ENCODE measurements at regions not wholly inside any gene's neighbourhood (a gene's known extent, or its start where the extent isn't known, plus 50 kb on each side); places are given as distances from the start of the nearest gene placed in this dataset.

DNA sequence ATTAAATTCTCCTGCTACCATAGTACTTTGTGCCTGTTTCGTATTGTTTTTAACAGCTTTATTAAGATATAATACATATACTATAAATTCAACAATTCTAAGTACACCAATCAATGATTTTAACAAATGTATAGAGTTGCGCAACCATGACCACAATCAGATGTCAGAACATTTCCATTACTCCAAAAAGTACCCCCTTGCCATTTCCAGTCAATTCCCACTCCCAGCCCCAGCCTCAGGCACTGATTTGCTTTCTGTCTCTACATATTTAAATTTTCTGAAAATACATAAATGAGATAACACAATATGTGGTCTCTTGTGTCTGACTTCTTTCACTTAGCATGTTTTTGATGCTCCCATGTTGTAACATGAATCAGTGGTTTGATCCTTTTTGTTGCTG, 193.9 kb downstream of the FIGN start:
- Histone ChIP-seq H3K36me3 (ENCODE audit: control insufficient read depth in 1 of 2, insufficient read depth in 2 of 2, low read length in 2 of 2) (no peaks in the 10 kb centered on the region), H3K9ac (ENCODE audit: low read depth in 1 of 2, low read length in 2 of 2) (no peak overlapping the region)

DNA sequence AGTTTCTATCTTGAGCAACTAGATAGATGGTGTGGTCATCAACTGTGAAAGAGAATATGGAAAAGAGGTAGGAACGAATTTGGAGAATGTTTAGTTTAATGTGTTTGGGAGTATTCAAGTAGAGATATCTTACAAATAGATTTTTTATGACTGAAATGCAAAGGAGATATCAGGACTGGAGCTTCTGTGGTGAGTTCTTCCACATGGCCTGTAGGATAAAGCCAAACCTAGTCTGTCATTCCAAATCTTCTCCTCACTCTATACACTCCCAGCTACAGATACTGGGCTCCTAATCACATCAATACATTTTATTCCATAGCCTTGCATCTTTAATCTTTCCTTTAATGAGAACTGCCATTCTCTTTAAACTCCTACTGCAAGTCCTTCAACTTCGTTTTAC, 194.3 kb downstream of the FIGN start:
- Histone ChIP-seq H3K36me3 (ENCODE audit: control insufficient read depth in 1 of 2, insufficient read depth in 2 of 2, low read length in 2 of 2) (no peaks in the 10 kb centered on the region), H3K4me3 (ENCODE audit: low read depth in 1 of 2, low read length in 2 of 2) (no peak overlapping the region), H3K27ac (ENCODE audit: low read depth, low read length) (no peak overlapping the region), H3K9ac (ENCODE audit: low read depth in 1 of 2, low read length in 2 of 2) (no peak overlapping the region), H3K4me1 (ENCODE audit: control insufficient read depth in 1 of 2, insufficient read depth in 2 of 2, low read length in 2 of 2) (no peaks in the 10 kb centered on the region), H3K27me3 (ENCODE audit: control insufficient read depth in 1 of 2, insufficient read depth in 2 of 2, low read length in 2 of 2) (no peaks in the 10 kb centered on the region), H3K9me3 (ENCODE audit: control insufficient read depth in 1 of 2, low read length in 2 of 2) (no peaks in the 10 kb centered on the region)

More for the DNA sequence above, 193.9 kb downstream of the FIGN start:
- Histone ChIP-seq H3K27me3 (ENCODE audit: control insufficient read depth in 1 of 2, insufficient read depth in 2 of 2, low read length in 2 of 2) (no peaks in the 10 kb centered on the region), H3K4me1 (ENCODE audit: control insufficient read depth in 1 of 2, insufficient read depth in 2 of 2, low read length in 2 of 2) (no peaks in the 10 kb centered on the region), H3K9me3 (ENCODE audit: control insufficient read depth in 1 of 2, low read length in 2 of 2) (no peaks in the 10 kb centered on the region), H3K4me3 (ENCODE audit: low read depth in 1 of 2, low read length in 2 of 2) (no peak overlapping the region), H3K27ac (ENCODE audit: low read depth, low read length) (no peak overlapping the region)

DNA sequence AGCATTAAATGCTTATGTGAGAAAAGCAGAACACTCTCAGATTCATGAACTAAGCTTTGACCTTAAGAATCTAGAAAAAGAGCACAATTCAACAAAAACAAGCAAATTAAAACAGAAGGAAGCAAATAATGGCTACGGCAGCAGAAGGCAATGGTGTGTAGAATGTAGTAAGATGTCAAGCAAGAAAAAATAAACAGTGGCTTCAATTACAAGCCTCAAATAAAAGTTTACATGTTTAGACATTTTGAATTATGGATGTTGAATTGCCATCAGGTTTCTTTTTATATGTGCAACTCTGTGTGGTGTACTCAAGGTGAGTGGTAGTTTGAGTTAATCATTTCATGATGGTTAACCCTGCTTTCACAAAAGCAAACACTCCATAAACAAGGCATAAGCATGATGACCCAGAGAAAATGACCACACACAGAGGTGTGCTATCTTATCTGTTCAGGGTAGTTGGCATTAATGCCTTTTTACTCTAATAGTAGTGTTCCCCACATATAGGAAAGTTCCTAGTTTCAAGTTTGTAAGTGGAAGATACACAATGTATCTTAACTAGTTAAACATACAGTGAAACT, 207.1 kb downstream of the FIGN start:
- no peaks in the 10 kb centered on the region for H3K36me3 ChIP-seq (ENCODE audit: control insufficient read depth in 1 of 2, insufficient read depth in 2 of 2, low read length in 2 of 2)
- peaks cover 0 to 4% of the 10 kb centered on the region in 2 donors for H3K9me3 ChIP-seq (ENCODE audit: control insufficient read depth in 1 of 2, low read length in 2 of 2)
- no peak overlapping the region for H3K9ac ChIP-seq (ENCODE audit: low read depth in 1 of 2, low read length in 2 of 2)
- H3K4me3 ChIP-seq (ENCODE audit: low read depth in 1 of 2, low read length in 2 of 2) = no peak overlapping the region
- H3K27ac ChIP-seq (ENCODE audit: low read depth, low read length) = no peak overlapping the region
- no peaks in the 10 kb centered on the region for H3K4me1 ChIP-seq (ENCODE audit: control insufficient read depth in 1 of 2, insufficient read depth in 2 of 2, low read length in 2 of 2)
- no peaks in the 10 kb centered on the region for H3K27me3 ChIP-seq (ENCODE audit: control insufficient read depth in 1 of 2, insufficient read depth in 2 of 2, low read length in 2 of 2)

DNA sequence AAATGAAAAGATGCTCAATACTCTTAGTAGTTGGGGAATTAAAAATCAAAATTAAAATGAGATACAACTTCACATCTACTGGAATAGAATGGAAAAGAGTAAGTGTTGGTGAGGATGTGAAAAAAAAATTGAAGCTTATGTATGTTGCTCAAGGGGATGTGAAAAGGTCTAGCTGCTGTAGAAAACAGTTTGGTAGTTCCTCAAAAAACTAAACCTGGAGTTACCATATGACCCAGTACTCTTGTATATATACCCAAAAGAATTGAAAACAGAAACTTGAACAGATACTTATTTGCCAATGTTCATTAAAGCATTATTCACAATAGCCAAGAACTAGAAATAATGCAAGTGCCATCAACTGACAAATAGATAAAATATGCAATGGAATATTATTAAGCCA, 208.4 kb downstream of the FIGN start:
- Histone ChIP-seq H3K27me3 (ENCODE audit: control insufficient read depth in 1 of 2, insufficient read depth in 2 of 2, low read length in 2 of 2) (no peaks in the 10 kb centered on the region), H3K27ac (ENCODE audit: low read depth, low read length) (no peak overlapping the region), H3K9me3 (ENCODE audit: control insufficient read depth in 1 of 2, low read length in 2 of 2) (peaks cover 0 to 4% of the 10 kb centered on the region in 2 donors), H3K9ac (ENCODE audit: low read depth in 1 of 2, low read length in 2 of 2) (no peak overlapping the region), H3K4me3 (ENCODE audit: low read depth in 1 of 2, low read length in 2 of 2) (no peak overlapping the region), H3K4me1 (ENCODE audit: control insufficient read depth in 1 of 2, insufficient read depth in 2 of 2, low read length in 2 of 2) (no peaks in the 10 kb centered on the region), H3K36me3 (ENCODE audit: control insufficient read depth in 1 of 2, insufficient read depth in 2 of 2, low read length in 2 of 2) (no peaks in the 10 kb centered on the region)

DNA sequence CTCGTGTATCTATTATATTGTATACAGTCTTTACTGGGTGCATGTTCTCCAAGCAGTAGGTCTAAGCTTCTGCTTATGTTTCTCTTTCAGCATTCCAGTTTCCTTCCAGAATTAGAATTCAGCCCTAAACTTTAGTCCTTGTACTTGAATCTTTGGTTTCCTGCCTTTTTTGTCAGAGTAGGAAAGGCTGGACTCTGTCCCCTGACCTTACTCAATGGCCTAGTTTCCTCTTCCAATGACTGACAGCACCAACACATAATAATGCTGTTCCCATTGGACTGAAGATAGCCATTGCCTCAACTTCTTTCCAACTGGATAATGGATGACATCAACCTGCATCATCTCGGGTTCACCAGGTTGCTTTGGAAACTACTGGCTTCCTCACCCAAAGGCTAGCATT, 217.0 kb downstream of the FIGN start:
- Histone ChIP-seq H3K36me3 (ENCODE audit: control insufficient read depth in 1 of 2, insufficient read depth in 2 of 2, low read length in 2 of 2) (no peaks in the 10 kb centered on the region), H3K4me3 (ENCODE audit: low read depth in 1 of 2, low read length in 2 of 2) (no peak overlapping the region), H3K27ac (ENCODE audit: low read depth, low read length) (no peak overlapping the region), H3K9me3 (ENCODE audit: control insufficient read depth in 1 of 2, low read length in 2 of 2) (no peaks in the 10 kb centered on the region), H3K9ac (ENCODE audit: low read depth in 1 of 2, low read length in 2 of 2) (no peak overlapping the region), H3K4me1 (ENCODE audit: control insufficient read depth in 1 of 2, insufficient read depth in 2 of 2, low read length in 2 of 2) (no peaks in the 10 kb centered on the region), H3K27me3 (ENCODE audit: control insufficient read depth in 1 of 2, insufficient read depth in 2 of 2, low read length in 2 of 2) (no peaks in the 10 kb centered on the region)

DNA sequence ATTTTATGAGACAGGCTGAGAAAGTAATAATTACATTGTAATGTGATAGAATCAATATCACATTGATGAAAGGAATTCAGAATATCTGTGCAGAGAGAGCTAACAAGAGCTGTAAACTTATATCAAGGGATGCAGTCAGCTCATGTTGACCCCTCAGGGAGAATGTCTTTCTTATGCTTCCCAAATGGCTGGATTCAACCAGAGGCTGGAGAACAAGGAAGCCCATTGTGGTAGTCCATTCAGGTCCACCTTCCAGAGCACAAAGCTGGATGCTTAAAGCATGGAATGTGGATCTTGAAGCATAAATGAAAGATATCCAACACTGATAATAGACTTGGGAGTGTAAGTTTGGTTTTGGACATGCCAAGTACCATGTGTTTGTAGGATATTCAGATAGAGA, 220.0 kb downstream of the FIGN start:
- H3K9me3 ChIP-seq (ENCODE audit: control insufficient read depth in 1 of 2, low read length in 2 of 2) = no peaks in the 10 kb centered on the region
- no peak overlapping the region for H3K4me3 ChIP-seq (ENCODE audit: low read depth in 1 of 2, low read length in 2 of 2)
- H3K9ac ChIP-seq (ENCODE audit: low read depth in 1 of 2, low read length in 2 of 2) = no peak overlapping the region
- no peaks in the 10 kb centered on the region for H3K27me3 ChIP-seq (ENCODE audit: control insufficient read depth in 1 of 2, insufficient read depth in 2 of 2, low read length in 2 of 2)
- no peak overlapping the region for H3K27ac ChIP-seq (ENCODE audit: low read depth, low read length)
- H3K4me1 ChIP-seq (ENCODE audit: control insufficient read depth in 1 of 2, insufficient read depth in 2 of 2, low read length in 2 of 2) = no peaks in the 10 kb centered on the region
- no peaks in the 10 kb centered on the region for H3K36me3 ChIP-seq (ENCODE audit: control insufficient read depth in 1 of 2, insufficient read depth in 2 of 2, low read length in 2 of 2)

DNA sequence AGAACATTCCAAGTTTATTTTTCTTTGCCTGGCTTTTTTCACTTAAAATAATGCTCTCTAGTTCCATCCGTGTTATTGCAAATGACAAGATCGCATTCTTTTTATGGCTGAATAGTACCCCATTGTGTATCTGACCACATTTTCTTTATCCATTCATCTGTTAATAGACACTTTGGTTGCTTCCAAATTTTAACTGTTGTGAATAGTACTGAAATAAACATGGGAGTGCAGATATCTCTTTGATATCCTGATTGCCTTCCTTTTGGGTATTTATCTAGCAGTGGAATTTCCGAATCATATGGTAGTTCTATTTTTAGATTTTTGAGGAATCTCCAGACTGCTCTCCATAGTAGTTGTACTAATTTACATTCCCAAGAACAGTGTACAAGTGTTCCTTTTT, 230.5 kb downstream of the FIGN start:
- Histone ChIP-seq H3K27me3 (ENCODE audit: control insufficient read depth in 1 of 2, insufficient read depth in 2 of 2, low read length in 2 of 2) (no peaks in the 10 kb centered on the region), H3K9me3 (ENCODE audit: control insufficient read depth in 1 of 2, low read length in 2 of 2) (no peaks in the 10 kb centered on the region), H3K27ac (ENCODE audit: low read depth, low read length) (no peak overlapping the region), H3K4me1 (ENCODE audit: control insufficient read depth in 1 of 2, insufficient read depth in 2 of 2, low read length in 2 of 2) (no peaks in the 10 kb centered on the region), H3K4me3 (ENCODE audit: low read depth in 1 of 2, low read length in 2 of 2) (no peak overlapping the region), H3K9ac (ENCODE audit: low read depth in 1 of 2, low read length in 2 of 2) (no peak overlapping the region), H3K36me3 (ENCODE audit: control insufficient read depth in 1 of 2, insufficient read depth in 2 of 2, low read length in 2 of 2) (no peaks in the 10 kb centered on the region)

DNA sequence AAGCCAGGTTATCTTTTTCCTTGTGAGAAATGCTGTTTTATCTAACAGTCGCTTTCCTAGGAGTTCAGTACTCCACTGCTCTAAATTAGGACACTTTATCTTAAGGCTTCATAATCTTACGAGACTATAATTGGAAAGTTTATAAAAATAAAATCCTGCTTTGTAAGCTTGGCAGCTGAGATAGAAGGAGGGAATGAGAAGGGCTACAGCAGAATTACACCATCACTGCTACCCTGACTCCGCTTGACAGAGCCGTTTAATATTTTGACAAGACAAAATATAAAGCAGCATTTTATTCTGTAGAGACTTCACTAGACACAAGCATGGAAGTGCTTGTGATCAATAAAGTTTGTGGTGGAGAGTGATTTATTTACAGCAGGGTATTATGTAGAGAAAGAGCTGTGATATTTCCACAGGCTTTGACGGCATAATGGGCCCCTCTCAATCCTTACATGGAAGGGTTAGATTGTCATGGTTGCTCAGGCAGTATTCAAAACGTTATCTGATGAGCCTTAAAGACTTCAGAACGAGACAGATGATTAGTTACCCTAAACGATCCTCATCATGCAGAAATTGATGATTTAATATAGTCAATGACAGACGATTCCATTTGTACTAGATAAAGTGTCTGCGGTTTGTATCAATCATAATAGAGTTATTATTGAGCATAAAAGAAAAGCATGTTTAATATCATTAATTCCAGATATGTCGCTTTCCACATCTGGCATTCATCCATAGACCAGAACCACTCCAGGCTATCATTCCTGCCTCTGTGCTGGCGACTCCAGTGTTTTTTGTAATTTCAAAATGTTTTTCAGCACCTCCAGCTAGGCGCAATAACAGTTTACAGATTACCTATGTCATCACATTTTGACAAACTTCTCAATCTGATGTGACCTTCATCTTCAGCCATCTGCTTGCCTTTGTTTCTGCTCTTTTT, 242.2 kb downstream of the FIGN start:
- no peak overlapping the region for H3K9ac ChIP-seq (ENCODE audit: low read depth in 1 of 2, low read length in 2 of 2)
- no peaks in the 10 kb centered on the region for H3K36me3 ChIP-seq (ENCODE audit: control insufficient read depth in 1 of 2, insufficient read depth in 2 of 2, low read length in 2 of 2)
- no peaks in the 10 kb centered on the region for H3K4me1 ChIP-seq (ENCODE audit: control insufficient read depth in 1 of 2, insufficient read depth in 2 of 2, low read length in 2 of 2)
- no peak overlapping the region for H3K27ac ChIP-seq (ENCODE audit: low read depth, low read length)
- no peak overlapping the region for H3K4me3 ChIP-seq (ENCODE audit: low read depth in 1 of 2, low read length in 2 of 2)
- no peaks in the 10 kb centered on the region for H3K27me3 ChIP-seq (ENCODE audit: control insufficient read depth in 1 of 2, insufficient read depth in 2 of 2, low read length in 2 of 2)
- H3K9me3 ChIP-seq (ENCODE audit: control insufficient read depth in 1 of 2, low read length in 2 of 2) = peaks cover 0 to 2% of the 10 kb centered on the region in 2 donors

DNA sequence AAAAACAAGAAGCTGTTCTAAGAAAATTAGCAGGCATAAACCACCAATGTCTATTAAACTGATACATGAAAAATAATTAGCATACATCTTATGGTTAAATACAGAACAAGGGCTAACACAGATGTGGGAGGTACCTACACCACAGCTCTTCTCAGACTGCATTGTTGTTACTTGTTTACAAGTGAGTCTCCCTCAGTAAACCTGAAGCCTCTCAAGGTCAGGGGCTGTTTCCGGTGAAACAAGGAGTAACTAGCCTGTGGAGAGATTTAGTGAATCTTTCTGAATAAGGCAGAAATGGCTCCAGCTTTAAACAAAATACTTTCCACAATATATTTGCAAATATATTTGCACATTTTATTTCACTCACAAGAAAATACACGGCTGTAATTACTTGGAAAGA, 244.0 kb downstream of the FIGN start:
- Histone ChIP-seq H3K9me3 (ENCODE audit: control insufficient read depth in 1 of 2, low read length in 2 of 2) (no peaks in the 10 kb centered on the region), H3K27me3 (ENCODE audit: control insufficient read depth in 1 of 2, insufficient read depth in 2 of 2, low read length in 2 of 2) (no peaks in the 10 kb centered on the region)

DNA sequence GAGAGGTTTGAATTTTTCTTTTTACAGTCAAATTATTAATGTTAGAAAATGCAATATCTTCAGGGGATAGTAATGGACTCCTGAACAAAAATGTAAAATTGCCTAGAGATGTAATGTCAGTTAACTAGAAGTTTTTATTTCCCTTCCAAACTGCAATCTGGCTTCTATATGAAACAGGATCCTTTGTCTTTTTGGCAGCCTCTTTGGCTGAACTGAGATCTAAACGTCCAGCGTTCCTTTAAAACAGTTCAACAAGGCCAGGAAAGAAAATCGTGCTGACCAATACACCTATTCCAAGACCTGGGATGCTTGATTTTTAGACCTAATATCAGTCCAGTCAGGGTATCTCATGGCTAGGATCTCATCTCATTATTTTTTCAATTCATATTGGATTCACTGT, 245.5 kb downstream of the FIGN start:
- H3K9ac ChIP-seq (ENCODE audit: low read depth in 1 of 2, low read length in 2 of 2) = no peak overlapping the region
- H3K4me3 ChIP-seq (ENCODE audit: low read depth in 1 of 2, low read length in 2 of 2) = no peak overlapping the region
- H3K27ac ChIP-seq (ENCODE audit: low read depth, low read length) = no peak overlapping the region
- H3K9me3 ChIP-seq (ENCODE audit: control insufficient read depth in 1 of 2, low read length in 2 of 2) = no peaks in the 10 kb centered on the region
- no peaks in the 10 kb centered on the region for H3K4me1 ChIP-seq (ENCODE audit: control insufficient read depth in 1 of 2, insufficient read depth in 2 of 2, low read length in 2 of 2)
- H3K27me3 ChIP-seq (ENCODE audit: control insufficient read depth in 1 of 2, insufficient read depth in 2 of 2, low read length in 2 of 2) = no peaks in the 10 kb centered on the region
- no peaks in the 10 kb centered on the region for H3K36me3 ChIP-seq (ENCODE audit: control insufficient read depth in 1 of 2, insufficient read depth in 2 of 2, low read length in 2 of 2)

More for the DNA sequence above, 244.0 kb downstream of the FIGN start:
- H3K36me3 ChIP-seq (ENCODE audit: control insufficient read depth in 1 of 2, insufficient read depth in 2 of 2, low read length in 2 of 2) = no peaks in the 10 kb centered on the region
- H3K4me3 ChIP-seq (ENCODE audit: low read depth in 1 of 2, low read length in 2 of 2) = no peak overlapping the region
- no peaks in the 10 kb centered on the region for H3K4me1 ChIP-seq (ENCODE audit: control insufficient read depth in 1 of 2, insufficient read depth in 2 of 2, low read length in 2 of 2)
- H3K27ac ChIP-seq (ENCODE audit: low read depth, low read length) = no peak overlapping the region
- no peak overlapping the region for H3K9ac ChIP-seq (ENCODE audit: low read depth in 1 of 2, low read length in 2 of 2)
